GM20431 (cell line): ENCODE measurements at regions not wholly inside any gene's neighbourhood (a gene's known extent, or its start where the extent isn't known, plus 50 kb on each side); places are given as distances from the start of the nearest gene placed in this dataset.
"Not testable (repeated sequence)": the region's sequence is repeated elsewhere in the genome, so short reads cannot be mapped to it uniquely, and the experiment has no call there.

Experiments used
- in situ Hi-C: fragments of 300-500 bp; cut with MseI, MboI; formaldehyde crosslinking; loops from one replicate; pipeline ENCODE4 v1.15.0; 2020; ENCODE audit warnings: low sequenced_read_pairs; ENCODE audit not compliant: unreplicated experiment

- in situ Hi-C loops: no loop called here
Observed at GRCh38 chr6:49370518-49370917, 92.5 kb downstream of the MMUT start.

GRCh38 chr6:49366539-49366938, 96.5 kb downstream of the MMUT start:
- in situ Hi-C loops: no loop called here

DNA sequence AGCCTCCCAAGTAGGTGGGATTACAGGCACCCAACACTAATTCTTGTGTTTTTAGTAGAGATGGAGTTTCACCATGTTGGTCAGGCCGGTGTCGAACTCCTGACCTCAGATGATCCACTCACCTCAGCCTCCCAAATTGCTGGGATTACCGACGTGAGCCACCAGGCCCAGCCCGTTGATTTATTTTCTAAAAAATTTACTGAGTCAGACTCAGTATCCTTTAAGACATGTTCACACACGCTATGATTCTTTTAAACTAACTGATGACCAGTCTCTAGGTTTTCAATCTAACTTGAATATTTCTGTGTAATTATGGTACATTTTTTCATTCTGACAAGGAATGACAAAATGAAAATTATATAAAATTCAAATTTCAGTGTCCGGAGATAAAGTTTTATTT, 114.5 kb downstream of the MMUT start:
- in situ Hi-C loops: no loop called here

DNA sequence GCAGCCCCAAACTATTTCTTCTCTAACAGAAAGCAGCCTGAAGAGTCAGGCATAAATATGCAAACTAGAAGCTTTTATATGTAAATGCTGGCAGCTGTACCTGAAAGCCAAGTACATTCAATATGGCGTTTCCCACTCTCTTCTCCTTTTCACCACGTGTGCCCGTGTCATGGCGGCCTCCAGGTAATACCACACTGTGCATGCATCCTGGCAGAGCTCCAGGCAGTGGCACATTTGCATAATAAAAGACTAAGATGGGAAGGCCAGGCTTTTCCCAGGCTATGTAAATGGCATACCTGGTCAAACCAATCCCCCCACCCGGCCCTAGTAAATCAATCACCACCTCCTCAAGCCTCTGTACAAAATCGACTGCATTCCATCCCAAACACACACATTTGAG, 120.6 kb downstream of the MMUT start:
- in situ Hi-C loops: no loop called here

DNA sequence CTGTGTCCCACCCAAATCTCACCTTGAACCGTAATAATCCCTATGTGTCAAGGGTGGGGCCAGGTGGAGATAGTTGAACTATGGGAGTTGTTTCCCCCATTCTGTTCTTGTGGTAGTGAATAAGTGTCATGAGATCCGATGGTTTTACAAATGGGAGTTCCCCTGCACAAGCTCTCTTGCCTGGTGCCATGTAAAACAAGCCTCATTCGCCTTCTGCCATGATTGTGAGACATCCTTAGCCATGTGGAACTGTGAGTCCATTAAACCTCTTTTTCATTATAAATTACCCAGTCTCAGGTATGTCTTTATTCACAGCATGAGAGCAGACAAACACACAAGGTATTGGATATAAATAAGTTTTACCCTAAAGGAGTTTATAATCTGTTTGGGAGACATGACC, 121.2 kb downstream of the MMUT start:
- in situ Hi-C loops: no loop called here

- in situ Hi-C loops: no loop called here
Observed at GRCh38 chr6:49339096-49339495, 124.0 kb downstream of the MMUT start.

- in situ Hi-C loops: no loop called here
Observed at GRCh38 chr6:49336514-49337131, 126.4 kb downstream of the MMUT start.

- in situ Hi-C loops: no loop called here
Observed at GRCh38 chr6:49333345-49334125, 129.5 kb downstream of the MMUT start.

DNA sequence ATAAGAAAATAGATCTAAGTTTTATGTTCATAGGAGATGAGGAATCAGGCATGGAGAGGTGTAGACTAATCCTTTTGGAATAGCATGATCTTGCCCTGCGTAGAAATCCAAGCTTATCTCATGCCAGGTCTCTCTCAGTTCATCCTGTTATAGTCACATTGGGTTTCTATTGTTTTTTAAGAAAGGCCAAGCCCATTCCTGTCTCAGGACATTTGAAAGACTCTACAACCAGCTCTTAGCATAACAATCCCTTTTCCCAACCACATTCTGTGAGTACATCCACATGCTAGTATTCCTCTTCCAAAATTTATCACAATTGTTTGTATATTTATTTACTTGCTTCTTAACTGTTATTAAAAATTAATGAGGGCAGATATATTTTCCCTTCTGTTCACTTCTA, 130.3 kb downstream of the MMUT start:
- in situ Hi-C loops: no loop called here

- in situ Hi-C loops: no loop called here
Observed at GRCh38 chr6:49329186-49329585, 133.9 kb downstream of the MMUT start.

DNA sequence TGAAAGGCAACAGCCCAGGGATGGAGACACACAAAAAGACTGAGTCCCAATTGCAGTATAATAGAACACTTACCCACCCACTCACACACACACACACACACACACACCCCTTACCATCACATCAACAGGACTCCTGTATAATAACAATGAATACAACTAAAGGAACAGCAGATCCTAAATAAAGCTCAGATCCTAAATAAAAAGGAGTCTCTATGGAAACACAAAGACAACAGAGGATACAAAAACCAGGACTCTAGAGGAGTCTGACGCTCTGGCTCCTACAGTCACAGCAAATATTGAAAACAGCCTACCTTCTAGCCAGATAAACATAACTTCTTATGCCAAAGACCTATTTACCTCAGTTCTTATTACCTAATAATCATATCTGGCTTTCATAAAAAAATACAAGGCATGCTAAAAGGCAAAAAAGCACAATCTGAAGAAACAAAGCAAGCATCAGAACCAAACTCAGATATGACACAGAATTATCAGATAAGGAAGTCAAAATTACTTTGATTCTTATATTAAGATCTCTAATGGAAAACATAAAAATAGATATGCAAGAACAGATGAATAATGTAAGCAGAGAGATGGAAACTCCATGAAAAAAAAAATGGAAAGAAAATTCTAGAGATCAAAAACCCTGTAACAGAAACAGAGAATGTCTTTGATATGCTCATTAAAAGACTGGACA, 134.9 kb downstream of the MMUT start:
- in situ Hi-C loops: no loop called here

GRCh38 chr6:49327571-49327970, 135.5 kb downstream of the MMUT start:
- in situ Hi-C loops: no loop called here

GRCh38 chr6:49327005-49327404, 136.0 kb downstream of the MMUT start:
- in situ Hi-C loops: no loop called here

- in situ Hi-C loops: no loop called here
Observed at GRCh38 chr6:49326347-49326746, 136.7 kb downstream of the MMUT start.

- in situ Hi-C loops: no loop called here
Observed at GRCh38 chr6:49325891-49326290, 137.2 kb downstream of the MMUT start.

GRCh38 chr6:49322861-49323260, 140.2 kb downstream of the MMUT start:
- in situ Hi-C loops: no loop called here

DNA sequence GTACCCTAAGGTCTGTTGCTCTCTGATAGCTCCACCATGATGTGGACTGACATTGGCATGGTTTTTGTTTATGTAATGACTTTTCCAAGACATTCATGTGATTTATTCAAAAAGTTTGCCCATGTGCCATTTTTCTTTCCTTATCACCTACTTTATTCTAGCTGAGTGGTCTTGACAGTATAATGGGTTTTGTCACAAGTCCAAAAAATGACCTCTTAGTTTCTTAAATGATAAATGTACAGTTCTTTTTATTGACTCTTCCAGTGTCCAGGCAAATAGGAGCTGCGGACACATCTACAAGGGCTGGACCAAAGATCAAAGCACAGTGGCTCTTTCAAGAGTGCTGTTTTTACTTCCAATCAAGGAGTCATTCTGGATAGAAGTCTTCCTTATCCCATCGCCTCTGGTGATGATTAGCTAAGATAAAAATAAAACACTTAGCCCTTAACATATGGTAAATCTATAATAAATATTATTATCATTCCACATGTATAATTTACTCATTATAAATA, 141.4 kb downstream of the MMUT start:
- in situ Hi-C loops: no loop called here

DNA sequence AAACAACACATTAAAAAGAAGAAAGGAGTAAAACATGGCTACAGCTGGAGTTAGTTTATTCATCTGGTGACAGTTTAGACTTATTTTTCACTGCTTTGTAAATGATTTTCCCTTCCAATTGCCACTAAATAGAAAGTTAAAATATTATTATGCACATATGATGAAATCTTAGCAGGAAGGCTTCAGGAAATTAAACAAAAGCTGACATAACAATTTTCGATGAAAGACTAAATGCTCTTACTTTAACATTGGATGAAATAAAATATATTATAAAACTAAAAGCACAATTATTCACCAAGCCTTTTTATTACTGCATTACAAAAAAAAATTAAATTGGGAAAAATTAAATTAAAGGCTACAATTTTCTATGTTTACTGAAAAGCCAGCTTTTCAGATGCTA, 158.0 kb downstream of the MMUT start:
- in situ Hi-C loops: no loop called here

GRCh38 chr6:49304393-49304792, 158.7 kb downstream of the MMUT start:
- in situ Hi-C loops: not testable (repeated sequence)

DNA sequence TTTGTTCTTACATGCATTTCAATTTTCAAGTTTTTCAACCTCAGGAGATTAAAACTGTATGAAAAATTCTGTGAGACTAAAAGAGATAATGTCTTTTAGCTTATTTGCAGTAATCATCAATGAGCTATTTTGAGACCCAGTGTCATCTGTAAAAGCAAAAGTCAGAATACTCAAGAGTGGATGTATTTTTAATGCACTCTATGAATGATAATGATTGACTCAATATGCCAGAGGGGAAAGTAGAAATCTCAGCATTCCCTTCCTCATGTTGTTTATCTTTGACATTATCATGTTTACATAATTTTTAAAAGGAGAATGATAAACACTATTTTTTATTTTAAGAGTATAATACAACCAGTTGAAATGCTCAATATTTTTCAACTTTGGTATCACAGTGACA, 162.1 kb downstream of the MMUT start:
- in situ Hi-C loops: no loop called here

GRCh38 chr6:49300443-49300842, 162.6 kb downstream of the MMUT start:
- in situ Hi-C loops: no loop called here
